WTC11 (cell line): ENCODE measurements at regions not wholly inside any gene's neighbourhood (a gene's known extent, or its start where the extent isn't known, plus 50 kb on each side); places are given as distances from the start of the nearest gene placed in this dataset.

Experiments
- ATAC-seq: fragments of 200-7000 bp; cut with Tn5 transposase; 2 replicates; pipeline ENCODE4 v1.10.0; 2021; ENCODE audit warnings: mild to moderate bottlenecking, moderate library complexity
- CTCF ChIA-PET: fragments of 300-600 bp; sonication (Branson Sonifier 250); formaldehyde crosslinking; loops from one replicate; lab custom pipeline; 2021; ENCODE audit warnings: antibody characterized with exemption; lab: Charles Lee
- POLR2A ChIA-PET: fragments of 350-600 bp; sonication (Branson Sonifier 250); formaldehyde crosslinking; loops from one replicate; lab custom pipeline; 2021; ENCODE audit warnings: antibody characterized with exemption; lab: Charles Lee
- DNase-seq: peaks from one replicate; pipeline ENCODE4 v3.0.0; 2021; ENCODE audit warnings: low spot score
- H3K27ac Mint-ChIP-seq: 2 replicates; pipeline ENCODE4 v1.8.0; 2021; ENCODE audit warnings: mixed read lengths
- H3K27me3 Mint-ChIP-seq: 2 replicates; pipeline ENCODE4 v1.8.0; 2021; ENCODE audit warnings: low read depth, mild to moderate bottlenecking, moderate library complexity, mixed read lengths
- H3K36me3 Mint-ChIP-seq: 2 replicates; pipeline ENCODE4 v1.8.0; 2021; ENCODE audit warnings: mixed read lengths
- H3K4me1 Mint-ChIP-seq: 2 replicates; pipeline ENCODE4 v1.8.0; 2022; ENCODE audit warnings: mixed read lengths
- H3K4me3 Mint-ChIP-seq: 2 replicates; pipeline ENCODE4 v1.8.0; 2021; ENCODE audit warnings: mild to moderate bottlenecking, moderate library complexity, mixed read lengths
- H3K9me3 Mint-ChIP-seq: 2 replicates; pipeline ENCODE4 v1.8.0; 2021; ENCODE audit warnings: mixed read lengths
- ATF1 ChIP-seq: sonication (generic); formaldehyde crosslinking; IDR thresholded peaks from 2 replicates; pipeline ENCODE4 v1.8.1; 2023; ENCODE audit warnings: mild to moderate bottlenecking, moderate library complexity, missing genetic modification reagents
- CBFB ChIP-seq: sonication (generic); formaldehyde crosslinking; IDR thresholded peaks from 2 replicates; pipeline ENCODE4 v1.8.1; 2022; ENCODE audit warnings: mild to moderate bottlenecking, low read depth, missing genetic modification reagents
- GRHL2 ChIP-seq: fragments of 250-450 bp; sonication (Bioruptor Pico); IDR thresholded peaks from 2 replicates; pipeline ENCODE4 v1.8.0; 2022; ENCODE audit warnings: mild to moderate bottlenecking, moderate library complexity; ENCODE audit not compliant: insufficient replicate concordance, severe bottlenecking
- GTF2I ChIP-seq: fragments of 250-450 bp; sonication (Bioruptor Pico); conservative IDR thresholded peaks from 2 replicates; pipeline ENCODE4 v1.4.0; 2021; ENCODE audit warnings: mild to moderate bottlenecking
- MYBL2 ChIP-seq: sonication (generic); formaldehyde crosslinking; IDR thresholded peaks from 2 replicates; pipeline ENCODE4 v1.8.1; 2023; ENCODE audit warnings: mild to moderate bottlenecking, moderate library complexity, missing genetic modification reagents
- PRRX2 ChIP-seq: fragments of 250-450 bp; sonication (Bioruptor Pico); IDR thresholded peaks from 2 replicates; pipeline ENCODE4 v1.8.0; 2021; ENCODE audit warnings: mild to moderate bottlenecking
- SOX15 ChIP-seq: fragments of 250-450 bp; sonication (Bioruptor Pico); IDR thresholded peaks from 2 replicates; pipeline ENCODE4 v1.9.0; 2021; ENCODE audit warnings: mild to moderate bottlenecking
- TEAD1 ChIP-seq: sonication (generic); formaldehyde crosslinking; IDR thresholded peaks from 2 replicates; pipeline ENCODE4 v1.8.0; 2022; ENCODE audit warnings: mild to moderate bottlenecking, missing genetic modification reagents
- ZNF219 ChIP-seq: sonication (generic); formaldehyde crosslinking; IDR thresholded peaks from 2 replicates; pipeline ENCODE4 v1.8.0; 2023; ENCODE audit warnings: missing genetic modification reagents, mild to moderate bottlenecking, borderline replicate concordance
- TF ChIP-seq, protein P1 (sequence below): sonication (generic); formaldehyde crosslinking; conservative IDR thresholded peaks from 2 replicates; pipeline ENCODE4 v1.8.1; 2022; ENCODE audit warnings: mild to moderate bottlenecking, missing genetic modification reagents
- TF ChIP-seq, protein P2 (sequence below): sonication (generic); formaldehyde crosslinking; IDR thresholded peaks from 2 replicates; pipeline ENCODE4 v1.8.1; 2022; ENCODE audit warnings: low read depth, mild to moderate bottlenecking, moderate library complexity, missing genetic modification reagents, borderline replicate concordance
- TF ChIP-seq, protein P3 (sequence below): sonication (generic); formaldehyde crosslinking; IDR thresholded peaks from 2 replicates; pipeline ENCODE4 v1.8.1; 2022; ENCODE audit warnings: mild to moderate bottlenecking, missing genetic modification reagents, moderate library complexity, borderline replicate concordance
- TF ChIP-seq, protein P4 (sequence below): sonication (generic); formaldehyde crosslinking; IDR thresholded peaks from 2 replicates; pipeline ENCODE4 v1.8.1; 2023; ENCODE audit warnings: mild to moderate bottlenecking, missing genetic modification reagents
- TF ChIP-seq, protein P5 (sequence below): sonication (generic); formaldehyde crosslinking; conservative IDR thresholded peaks from 2 replicates; pipeline ENCODE4 v1.8.1; 2023; ENCODE audit warnings: mild to moderate bottlenecking, low read depth, missing genetic modification reagents, moderate library complexity
- TF ChIP-seq, protein P6 (sequence below): fragments of 250-450 bp; sonication (Bioruptor Pico); IDR thresholded peaks from 2 replicates; pipeline ENCODE4 v2.1.2; 2022; ENCODE audit warnings: mild to moderate bottlenecking, moderate library complexity
- TF ChIP-seq, protein P7 (sequence below): sonication (generic); formaldehyde crosslinking; IDR thresholded peaks from 2 replicates; pipeline ENCODE4 v1.8.0; 2022; ENCODE audit warnings: mild to moderate bottlenecking, missing genetic modification reagents
- TF ChIP-seq, protein P8 (sequence below): sonication (generic); formaldehyde crosslinking; IDR thresholded peaks from 2 replicates; pipeline ENCODE4 v1.8.1; 2022; ENCODE audit warnings: low read depth, missing genetic modification reagents, borderline replicate concordance
- TF ChIP-seq, protein P9 (sequence below): sonication (generic); formaldehyde crosslinking; IDR thresholded peaks from 2 replicates; pipeline ENCODE4 v1.8.1; 2023; ENCODE audit warnings: mild to moderate bottlenecking, missing genetic modification reagents, moderate library complexity
- TF ChIP-seq, protein P10 (sequence below): fragments of 250-450 bp; sonication (Bioruptor Pico); IDR thresholded peaks from 2 replicates; pipeline ENCODE4 v1.9.0; 2021; ENCODE audit warnings: mild to moderate bottlenecking
- TF ChIP-seq, protein P11 (sequence below): fragments of 250-450 bp; sonication (Bioruptor Pico); IDR thresholded peaks from 2 replicates; pipeline ENCODE4 v1.8.0; 2021; ENCODE audit warnings: mild to moderate bottlenecking

DNA sequence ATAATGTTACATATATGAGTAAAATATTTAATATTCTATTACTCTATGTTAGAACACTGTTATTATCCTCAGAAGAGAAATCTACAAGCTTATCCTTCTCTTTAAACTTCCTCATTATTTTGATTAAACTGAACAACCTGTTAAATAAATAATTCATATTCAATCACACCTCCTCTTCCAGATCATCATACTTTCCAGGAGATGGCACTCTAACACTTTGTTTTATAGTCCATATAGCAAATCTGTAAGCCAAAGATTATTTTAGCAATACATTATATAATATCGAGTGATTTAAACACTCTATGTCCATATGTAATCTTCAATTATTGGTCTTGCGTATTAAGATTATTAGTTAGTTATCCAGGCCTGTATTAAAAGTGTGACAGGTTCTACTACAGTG lies 694.1 kb downstream of the ANKRD7 start (continued):
- TF ChIP-seq, protein P1, sequence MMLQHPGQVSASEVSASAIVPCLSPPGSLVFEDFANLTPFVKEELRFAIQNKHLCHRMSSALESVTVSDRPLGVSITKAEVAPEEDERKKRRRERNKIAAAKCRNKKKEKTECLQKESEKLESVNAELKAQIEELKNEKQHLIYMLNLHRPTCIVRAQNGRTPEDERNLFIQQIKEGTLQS (CRISPR knock-in tag), result no peak
- TF ChIP-seq, protein P2, sequence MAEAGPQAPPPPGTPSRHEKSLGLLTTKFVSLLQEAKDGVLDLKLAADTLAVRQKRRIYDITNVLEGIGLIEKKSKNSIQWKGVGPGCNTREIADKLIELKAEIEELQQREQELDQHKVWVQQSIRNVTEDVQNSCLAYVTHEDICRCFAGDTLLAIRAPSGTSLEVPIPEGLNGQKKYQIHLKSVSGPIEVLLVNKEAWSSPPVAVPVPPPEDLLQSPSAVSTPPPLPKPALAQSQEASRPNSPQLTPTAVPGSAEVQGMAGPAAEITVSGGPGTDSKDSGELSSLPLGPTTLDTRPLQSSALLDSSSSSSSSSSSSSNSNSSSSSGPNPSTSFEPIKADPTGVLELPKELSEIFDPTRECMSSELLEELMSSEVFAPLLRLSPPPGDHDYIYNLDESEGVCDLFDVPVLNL (CRISPR knock-in tag), result no peak
- TF ChIP-seq, protein P3, sequence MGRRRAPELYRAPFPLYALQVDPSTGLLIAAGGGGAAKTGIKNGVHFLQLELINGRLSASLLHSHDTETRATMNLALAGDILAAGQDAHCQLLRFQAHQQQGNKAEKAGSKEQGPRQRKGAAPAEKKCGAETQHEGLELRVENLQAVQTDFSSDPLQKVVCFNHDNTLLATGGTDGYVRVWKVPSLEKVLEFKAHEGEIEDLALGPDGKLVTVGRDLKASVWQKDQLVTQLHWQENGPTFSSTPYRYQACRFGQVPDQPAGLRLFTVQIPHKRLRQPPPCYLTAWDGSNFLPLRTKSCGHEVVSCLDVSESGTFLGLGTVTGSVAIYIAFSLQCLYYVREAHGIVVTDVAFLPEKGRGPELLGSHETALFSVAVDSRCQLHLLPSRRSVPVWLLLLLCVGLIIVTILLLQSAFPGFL (CRISPR knock-in tag), result no peak
- TF ChIP-seq, protein P4, sequence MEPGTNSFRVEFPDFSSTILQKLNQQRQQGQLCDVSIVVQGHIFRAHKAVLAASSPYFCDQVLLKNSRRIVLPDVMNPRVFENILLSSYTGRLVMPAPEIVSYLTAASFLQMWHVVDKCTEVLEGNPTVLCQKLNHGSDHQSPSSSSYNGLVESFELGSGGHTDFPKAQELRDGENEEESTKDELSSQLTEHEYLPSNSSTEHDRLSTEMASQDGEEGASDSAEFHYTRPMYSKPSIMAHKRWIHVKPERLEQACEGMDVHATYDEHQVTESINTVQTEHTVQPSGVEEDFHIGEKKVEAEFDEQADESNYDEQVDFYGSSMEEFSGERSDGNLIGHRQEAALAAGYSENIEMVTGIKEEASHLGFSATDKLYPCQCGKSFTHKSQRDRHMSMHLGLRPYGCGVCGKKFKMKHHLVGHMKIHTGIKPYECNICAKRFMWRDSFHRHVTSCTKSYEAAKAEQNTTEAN, result no peak
- TF ChIP-seq ATF1, result no peak
- TF ChIP-seq, protein P5, sequence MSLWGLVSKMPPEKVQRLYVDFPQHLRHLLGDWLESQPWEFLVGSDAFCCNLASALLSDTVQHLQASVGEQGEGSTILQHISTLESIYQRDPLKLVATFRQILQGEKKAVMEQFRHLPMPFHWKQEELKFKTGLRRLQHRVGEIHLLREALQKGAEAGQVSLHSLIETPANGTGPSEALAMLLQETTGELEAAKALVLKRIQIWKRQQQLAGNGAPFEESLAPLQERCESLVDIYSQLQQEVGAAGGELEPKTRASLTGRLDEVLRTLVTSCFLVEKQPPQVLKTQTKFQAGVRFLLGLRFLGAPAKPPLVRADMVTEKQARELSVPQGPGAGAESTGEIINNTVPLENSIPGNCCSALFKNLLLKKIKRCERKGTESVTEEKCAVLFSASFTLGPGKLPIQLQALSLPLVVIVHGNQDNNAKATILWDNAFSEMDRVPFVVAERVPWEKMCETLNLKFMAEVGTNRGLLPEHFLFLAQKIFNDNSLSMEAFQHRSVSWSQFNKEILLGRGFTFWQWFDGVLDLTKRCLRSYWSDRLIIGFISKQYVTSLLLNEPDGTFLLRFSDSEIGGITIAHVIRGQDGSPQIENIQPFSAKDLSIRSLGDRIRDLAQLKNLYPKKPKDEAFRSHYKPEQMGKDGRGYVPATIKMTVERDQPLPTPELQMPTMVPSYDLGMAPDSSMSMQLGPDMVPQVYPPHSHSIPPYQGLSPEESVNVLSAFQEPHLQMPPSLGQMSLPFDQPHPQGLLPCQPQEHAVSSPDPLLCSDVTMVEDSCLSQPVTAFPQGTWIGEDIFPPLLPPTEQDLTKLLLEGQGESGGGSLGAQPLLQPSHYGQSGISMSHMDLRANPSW (CRISPR knock-in tag), result no peak
- TF ChIP-seq, protein P6, sequence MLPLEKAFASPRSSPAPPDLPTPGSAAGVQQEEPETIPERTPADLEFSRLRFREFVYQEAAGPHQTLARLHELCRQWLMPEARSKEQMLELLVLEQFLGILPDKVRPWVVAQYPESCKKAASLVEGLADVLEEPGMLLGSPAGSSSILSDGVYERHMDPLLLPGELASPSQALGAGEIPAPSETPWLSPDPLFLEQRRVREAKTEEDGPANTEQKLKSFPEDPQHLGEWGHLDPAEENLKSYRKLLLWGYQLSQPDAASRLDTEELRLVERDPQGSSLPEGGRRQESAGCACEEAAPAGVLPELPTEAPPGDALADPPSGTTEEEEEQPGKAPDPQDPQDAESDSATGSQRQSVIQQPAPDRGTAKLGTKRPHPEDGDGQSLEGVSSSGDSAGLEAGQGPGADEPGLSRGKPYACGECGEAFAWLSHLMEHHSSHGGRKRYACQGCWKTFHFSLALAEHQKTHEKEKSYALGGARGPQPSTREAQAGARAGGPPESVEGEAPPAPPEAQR, result no peak
- no peak for TF ChIP-seq TEAD1 (CRISPR knock-in tag)
- no peak for TF ChIP-seq MYBL2 (CRISPR knock-in tag)
- TF ChIP-seq ZNF219 (CRISPR knock-in tag), result no peak
- TF ChIP-seq, protein P7, sequence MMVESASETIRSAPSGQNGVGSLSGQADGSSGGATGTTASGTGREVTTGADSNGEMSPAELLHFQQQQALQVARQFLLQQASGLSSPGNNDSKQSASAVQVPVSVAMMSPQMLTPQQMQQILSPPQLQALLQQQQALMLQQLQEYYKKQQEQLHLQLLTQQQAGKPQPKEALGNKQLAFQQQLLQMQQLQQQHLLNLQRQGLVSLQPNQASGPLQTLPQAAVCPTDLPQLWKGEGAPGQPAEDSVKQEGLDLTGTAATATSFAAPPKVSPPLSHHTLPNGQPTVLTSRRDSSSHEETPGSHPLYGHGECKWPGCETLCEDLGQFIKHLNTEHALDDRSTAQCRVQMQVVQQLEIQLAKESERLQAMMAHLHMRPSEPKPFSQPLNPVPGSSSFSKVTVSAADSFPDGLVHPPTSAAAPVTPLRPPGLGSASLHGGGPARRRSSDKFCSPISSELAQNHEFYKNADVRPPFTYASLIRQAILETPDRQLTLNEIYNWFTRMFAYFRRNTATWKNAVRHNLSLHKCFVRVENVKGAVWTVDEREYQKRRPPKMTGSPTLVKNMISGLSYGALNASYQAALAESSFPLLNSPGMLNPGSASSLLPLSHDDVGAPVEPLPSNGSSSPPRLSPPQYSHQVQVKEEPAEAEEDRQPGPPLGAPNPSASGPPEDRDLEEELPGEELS (CRISPR knock-in tag), result no peak
- TF ChIP-seq, protein P8, sequence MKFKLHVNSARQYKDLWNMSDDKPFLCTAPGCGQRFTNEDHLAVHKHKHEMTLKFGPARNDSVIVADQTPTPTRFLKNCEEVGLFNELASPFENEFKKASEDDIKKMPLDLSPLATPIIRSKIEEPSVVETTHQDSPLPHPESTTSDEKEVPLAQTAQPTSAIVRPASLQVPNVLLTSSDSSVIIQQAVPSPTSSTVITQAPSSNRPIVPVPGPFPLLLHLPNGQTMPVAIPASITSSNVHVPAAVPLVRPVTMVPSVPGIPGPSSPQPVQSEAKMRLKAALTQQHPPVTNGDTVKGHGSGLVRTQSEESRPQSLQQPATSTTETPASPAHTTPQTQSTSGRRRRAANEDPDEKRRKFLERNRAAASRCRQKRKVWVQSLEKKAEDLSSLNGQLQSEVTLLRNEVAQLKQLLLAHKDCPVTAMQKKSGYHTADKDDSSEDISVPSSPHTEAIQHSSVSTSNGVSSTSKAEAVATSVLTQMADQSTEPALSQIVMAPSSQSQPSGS (CRISPR knock-in tag), result no peak
- TF ChIP-seq GTF2I (CRISPR knock-in tag), result no peak

DNA sequence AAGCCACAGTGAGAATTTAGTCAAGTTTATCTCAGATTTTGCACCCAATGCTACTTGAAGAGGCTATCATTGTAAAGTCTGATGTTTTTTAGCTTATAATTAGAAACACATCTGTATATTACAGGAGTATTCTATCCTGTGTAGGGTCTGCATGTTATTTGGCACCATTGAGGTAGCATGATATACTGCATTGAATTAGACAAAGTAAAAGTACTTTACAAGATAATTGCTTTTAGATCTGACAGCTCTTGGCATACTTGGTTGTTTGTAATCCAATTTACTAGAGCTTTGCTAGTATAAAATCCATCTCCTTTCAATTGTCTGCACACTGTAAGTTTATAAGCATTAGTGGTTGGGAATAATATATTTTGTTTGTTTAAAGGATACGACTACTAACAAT lies 714.3 kb downstream of the ANKRD7 start:
- ATAC-seq (no peak), DNase-seq (no peak)
- H3K4me3 Mint-ChIP-seq, result no peak overlapping the region
- no peaks in the 10 kb centered on the region for H3K4me1 Mint-ChIP-seq
- H3K9me3 Mint-ChIP-seq, result no peaks in the 10 kb centered on the region
- H3K36me3 Mint-ChIP-seq, result no peaks in the 10 kb centered on the region
- no peak overlapping the region for H3K27ac Mint-ChIP-seq
- CTCF ChIA-PET, result no interaction called here
- POLR2A ChIA-PET, result no interaction called here
- H3K27me3 Mint-ChIP-seq, result no peaks in the 10 kb centered on the region
- no peak for TF ChIP-seq GRHL2
- TF ChIP-seq, protein P9, sequence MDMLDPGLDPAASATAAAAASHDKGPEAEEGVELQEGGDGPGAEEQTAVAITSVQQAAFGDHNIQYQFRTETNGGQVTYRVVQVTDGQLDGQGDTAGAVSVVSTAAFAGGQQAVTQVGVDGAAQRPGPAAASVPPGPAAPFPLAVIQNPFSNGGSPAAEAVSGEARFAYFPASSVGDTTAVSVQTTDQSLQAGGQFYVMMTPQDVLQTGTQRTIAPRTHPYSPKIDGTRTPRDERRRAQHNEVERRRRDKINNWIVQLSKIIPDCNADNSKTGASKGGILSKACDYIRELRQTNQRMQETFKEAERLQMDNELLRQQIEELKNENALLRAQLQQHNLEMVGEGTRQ (CRISPR knock-in tag), result no peak
- TF ChIP-seq, protein P10, sequence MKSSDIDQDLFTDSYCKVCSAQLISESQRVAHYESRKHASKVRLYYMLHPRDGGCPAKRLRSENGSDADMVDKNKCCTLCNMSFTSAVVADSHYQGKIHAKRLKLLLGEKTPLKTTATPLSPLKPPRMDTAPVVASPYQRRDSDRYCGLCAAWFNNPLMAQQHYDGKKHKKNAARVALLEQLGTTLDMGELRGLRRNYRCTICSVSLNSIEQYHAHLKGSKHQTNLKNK (CRISPR knock-in tag), result no peak
- no peak for TF ChIP-seq CBFB (CRISPR knock-in tag)
- no peak for TF ChIP-seq MYBL2 (CRISPR knock-in tag)
- TF ChIP-seq PRRX2 (CRISPR knock-in tag), result no peak
- TF ChIP-seq, protein P11, sequence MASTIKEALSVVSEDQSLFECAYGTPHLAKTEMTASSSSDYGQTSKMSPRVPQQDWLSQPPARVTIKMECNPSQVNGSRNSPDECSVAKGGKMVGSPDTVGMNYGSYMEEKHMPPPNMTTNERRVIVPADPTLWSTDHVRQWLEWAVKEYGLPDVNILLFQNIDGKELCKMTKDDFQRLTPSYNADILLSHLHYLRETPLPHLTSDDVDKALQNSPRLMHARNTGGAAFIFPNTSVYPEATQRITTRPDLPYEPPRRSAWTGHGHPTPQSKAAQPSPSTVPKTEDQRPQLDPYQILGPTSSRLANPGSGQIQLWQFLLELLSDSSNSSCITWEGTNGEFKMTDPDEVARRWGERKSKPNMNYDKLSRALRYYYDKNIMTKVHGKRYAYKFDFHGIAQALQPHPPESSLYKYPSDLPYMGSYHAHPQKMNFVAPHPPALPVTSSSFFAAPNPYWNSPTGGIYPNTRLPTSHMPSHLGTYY (CRISPR knock-in tag), result no peak
- TF ChIP-seq SOX15 (CRISPR knock-in tag), result no peak
